ENCODE measurements at regions not wholly inside any gene's neighbourhood (a gene's known extent, or its start where the extent isn't known, plus 50 kb on each side); places are given as distances from the start of the nearest gene placed in this dataset.

- DNase-seq: no peak
Measured at GRCh38 chr15:93631958-93632618, 543.1 kb upstream of the RGMA start.

- no peak for DNase-seq
Measured at GRCh38 chr15:93619597-93619996, 530.6 kb upstream of the RGMA start.

DNA sequence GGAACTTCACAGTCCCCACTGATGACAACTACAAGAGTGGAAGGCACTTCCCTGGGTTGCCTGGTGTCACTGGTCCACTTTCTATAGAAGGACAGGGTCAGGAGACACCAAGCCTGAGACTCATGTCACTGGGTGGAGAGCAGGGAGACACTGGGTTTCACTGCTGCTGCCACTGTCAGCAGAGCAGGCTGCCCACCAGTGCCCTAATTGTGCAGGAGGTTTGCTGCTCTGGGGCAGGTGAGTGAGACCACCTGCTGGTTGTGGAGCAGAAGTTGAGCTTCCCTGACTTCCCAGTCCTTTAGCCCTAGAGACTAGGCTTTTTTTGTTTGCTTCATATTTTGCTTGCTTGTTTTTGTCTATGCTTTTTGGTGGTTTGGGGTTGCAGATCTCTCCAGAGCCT is 528.4 kb upstream of the RGMA start:
- DNase-seq: no peak

DNA sequence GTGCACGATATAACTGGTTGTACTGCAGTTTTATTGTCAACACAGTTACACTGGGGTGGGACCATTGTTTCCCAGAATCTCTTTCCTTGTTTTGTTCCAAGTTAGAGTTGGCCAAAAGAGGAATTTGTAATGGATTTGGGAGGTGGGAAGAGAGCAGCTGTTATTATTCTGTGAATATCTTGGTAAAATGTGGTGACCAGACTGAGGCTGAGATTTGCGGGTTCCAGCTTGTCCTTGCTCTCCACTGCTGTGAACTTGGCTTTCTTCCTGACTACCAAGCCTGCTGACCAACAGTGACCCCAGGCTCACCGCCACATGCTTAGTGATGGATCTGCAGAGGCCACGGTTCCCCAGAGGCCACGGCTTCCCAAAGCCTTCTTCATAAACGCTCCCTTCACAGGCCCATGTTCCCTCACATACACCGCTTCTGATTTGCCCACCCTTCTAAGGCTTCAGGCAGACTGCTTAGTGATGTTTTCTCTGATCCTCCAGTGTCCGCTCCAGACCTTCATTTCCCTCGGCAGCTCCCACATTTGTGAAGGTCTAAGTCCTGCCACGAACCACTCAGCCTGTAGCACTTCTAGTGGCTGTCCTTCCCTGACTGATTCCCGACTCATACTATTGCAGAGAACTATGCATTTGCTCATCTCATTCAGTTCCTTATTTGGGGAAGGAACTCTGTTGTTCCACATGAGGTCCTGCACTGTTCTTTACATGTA is 525.5 kb upstream of the RGMA start:
- peak; percentile 4 for DNase-seq

DNA sequence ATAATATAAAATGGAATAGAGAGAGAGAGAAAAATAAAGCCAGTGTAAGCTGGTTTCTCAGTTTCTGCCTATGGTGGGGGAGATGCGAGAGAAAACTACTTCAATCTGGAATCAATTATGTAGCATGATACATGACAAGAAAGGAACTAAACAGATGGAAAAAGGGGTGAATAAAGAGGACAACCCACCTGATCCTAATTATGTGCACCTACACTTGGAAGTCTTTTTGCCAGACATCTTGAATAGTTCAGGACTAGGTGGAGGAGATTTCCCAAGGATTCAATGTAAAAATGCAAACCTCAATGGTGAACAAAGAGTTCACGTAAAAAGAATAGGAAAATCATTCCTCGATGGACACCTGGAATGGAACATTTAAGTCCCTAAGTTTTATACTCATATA is 524.4 kb upstream of the RGMA start:
- DNase-seq: peak; percentile 18

DNA sequence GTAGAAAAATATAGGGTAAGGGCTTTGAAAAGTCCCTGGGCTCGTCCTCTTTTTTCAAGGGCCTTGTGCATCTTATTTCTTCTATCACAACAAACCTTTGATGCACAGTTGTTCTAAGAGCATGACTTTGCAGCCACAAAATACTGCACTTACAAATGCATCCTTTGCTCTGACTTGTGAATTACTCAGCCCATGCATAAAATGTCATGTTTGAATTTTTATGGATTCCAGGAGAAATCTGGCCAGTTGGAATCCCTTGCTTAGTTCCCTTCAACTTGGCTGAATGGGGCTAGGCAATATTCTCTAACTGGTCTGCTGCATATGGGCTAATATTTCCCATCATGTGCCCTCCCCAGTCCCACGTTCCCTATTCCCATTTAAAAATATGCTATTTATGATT is 523.9 kb upstream of the RGMA start:
- no peak for DNase-seq

DNA sequence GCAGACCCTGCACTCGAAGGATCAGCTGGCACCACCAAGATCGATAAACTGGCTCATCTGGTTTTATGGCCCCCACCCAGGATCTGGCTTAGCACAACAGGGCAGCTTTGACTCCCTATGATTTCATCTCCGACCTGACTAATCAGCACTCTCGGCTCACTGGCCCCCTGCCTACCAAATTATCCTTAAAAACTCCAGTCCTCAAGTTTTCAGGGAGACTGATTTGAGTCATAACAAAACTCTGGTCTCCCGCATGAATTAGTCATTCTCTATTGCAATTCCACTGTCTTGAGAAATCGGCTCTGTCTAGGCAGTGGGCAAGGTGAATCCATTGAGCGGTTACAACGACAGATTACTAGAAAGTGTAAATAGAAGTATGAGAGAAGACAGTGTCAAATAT is 521.9 kb upstream of the RGMA start:
- DNase-seq: peak; percentile 53

DNA sequence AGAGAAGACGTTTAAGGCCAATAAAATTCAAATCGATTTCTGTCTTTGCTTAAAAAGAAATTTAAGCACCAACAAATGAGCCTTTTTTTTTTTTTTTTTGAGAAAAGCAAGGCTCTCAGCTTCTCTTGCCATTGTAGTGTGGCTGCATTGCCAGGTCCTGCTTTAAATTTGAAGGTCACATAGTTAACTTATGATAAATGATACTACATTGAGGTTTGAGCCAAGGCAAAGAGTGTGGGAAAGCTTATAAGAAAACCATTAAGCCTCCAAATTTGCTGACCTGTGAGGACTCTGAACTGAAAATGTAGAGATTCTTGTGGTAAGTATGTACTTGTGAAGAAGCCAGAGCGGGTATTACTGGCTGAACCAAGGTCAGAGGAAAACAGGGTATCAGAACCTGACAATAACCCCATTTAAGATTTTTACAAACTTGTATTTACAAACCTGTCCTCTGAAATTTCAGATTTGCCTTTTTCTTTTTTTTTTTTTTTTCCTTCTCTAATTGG is 519.7 kb upstream of the RGMA start:
- no peak for DNase-seq

DNA sequence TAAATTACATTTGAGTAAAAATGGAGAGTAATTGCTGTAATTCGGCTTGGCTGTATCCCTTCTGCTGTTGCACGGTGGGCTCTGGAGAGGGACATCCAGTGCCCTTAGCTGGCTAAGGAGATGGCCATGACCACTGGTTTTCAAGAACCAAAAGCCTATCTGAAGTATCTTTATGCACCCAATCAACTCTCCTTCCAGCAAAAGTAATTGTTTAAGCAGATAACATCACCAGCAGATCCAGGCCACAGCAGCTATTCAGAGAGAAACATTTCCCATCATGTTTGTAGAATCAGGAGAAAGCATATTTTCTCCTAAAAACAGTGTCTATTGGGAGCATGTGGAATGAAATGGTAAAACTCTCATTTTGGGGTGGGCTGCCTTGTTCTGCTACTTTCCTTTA is 514.5 kb upstream of the RGMA start:
- no peak for DNase-seq

GRCh38 chr15:93587059-93587521 is 498.1 kb upstream of the RGMA start:
- no peak for DNase-seq

- no peak for DNase-seq
Measured at GRCh38 chr15:93585012-93585411, 496.0 kb upstream of the RGMA start.

DNA sequence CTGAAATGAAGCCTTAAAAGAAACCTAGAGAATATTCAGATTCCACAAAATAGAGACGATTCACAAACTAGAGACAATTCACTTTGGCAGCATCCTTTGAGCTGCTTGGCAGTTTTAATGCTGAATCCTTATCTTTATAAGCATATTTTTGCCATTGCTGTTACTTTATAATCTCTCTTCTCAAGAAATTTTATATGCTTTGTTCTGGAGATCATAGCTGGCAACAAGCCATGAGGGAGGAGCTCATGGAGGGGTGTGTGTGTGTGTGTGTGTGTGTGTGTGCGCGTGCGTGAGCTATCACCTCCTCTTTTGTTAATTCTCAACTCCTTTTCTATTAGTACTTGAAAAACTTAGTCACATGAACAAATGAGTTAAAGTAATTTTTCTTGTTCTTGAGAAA is 495.0 kb upstream of the RGMA start:
- no peak for DNase-seq

DNA sequence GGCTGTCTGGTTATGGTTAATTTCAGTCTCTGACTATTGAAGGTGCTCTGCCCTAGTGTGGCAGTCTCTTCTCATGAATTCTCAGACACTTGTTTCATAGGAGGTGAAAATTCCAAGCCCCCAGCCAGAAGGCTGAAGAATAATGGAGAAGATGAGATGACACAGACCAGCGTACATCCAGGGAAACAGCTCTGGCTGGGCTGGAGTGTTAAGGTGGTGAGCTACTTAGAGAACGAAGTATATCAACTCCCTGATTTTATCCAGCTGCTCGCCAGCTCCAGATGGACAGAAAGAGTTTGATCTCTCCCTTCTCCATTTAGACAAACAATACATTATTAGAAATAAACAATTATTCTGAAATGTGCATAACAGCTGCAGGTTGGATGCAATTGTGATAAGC is 494.5 kb upstream of the RGMA start:
- no peak for DNase-seq

DNA sequence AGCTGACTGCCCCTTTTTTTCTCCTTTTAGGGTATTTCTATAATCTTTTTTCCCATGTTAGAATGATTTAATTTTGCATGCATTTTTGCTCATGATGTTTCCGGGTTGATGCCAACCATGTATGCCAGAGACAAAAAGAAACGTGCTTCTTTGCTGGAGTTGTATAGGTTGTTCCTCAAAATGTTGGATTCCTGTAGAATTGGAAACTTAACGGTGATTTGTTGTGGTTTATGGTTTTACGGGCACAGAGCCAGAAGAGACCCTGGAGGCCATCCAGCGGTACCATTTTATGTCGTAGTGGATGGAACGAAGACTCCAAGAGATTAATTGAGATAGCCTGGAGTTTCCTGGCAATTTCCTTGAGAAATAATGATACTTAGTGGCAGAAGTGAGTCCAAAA is 481.5 kb upstream of the RGMA start:
- no peak for DNase-seq

DNA sequence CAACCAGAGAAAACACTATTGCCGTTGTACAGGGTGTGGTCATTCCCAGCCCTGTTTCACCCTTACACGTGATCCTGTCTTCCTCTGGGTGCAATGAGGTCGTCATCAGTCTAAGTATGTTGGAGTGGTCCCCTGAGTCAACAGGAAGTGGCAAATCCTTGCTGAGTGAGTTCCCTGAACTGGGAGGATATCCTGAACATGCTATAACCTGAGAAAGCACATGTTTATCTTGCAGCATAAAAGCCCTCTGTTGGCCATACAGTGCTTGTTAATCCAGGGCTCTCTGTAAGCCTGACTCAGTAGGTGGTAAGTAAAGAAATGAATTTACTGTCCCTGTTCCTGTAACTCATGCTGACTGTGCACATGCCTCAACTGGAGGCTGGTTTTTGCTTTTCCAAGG is 477.8 kb upstream of the RGMA start:
- DNase-seq: peak; percentile 55

DNA sequence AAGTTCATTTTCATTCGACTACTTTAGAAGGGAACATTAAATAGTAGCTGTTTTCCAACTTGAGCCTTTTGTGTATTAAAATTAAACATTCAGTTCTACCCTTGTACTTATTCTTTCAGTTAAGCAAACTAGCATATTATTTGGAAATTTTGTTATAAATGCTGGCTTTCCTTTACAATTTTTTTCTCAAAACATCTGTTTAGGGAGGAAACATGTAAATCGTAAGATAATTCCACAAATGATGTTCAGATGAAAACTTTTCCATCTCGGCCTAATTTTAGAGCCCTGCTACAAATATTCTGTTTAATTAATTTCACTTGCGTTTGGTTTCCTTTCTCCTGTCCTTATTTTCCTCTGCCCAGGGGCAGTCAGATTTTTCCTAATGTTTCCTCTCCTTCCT is 476.2 kb upstream of the RGMA start:
- DNase-seq: no peak

GRCh38 chr15:93563218-93563617 is 474.2 kb upstream of the RGMA start:
- DNase-seq: no peak

DNA sequence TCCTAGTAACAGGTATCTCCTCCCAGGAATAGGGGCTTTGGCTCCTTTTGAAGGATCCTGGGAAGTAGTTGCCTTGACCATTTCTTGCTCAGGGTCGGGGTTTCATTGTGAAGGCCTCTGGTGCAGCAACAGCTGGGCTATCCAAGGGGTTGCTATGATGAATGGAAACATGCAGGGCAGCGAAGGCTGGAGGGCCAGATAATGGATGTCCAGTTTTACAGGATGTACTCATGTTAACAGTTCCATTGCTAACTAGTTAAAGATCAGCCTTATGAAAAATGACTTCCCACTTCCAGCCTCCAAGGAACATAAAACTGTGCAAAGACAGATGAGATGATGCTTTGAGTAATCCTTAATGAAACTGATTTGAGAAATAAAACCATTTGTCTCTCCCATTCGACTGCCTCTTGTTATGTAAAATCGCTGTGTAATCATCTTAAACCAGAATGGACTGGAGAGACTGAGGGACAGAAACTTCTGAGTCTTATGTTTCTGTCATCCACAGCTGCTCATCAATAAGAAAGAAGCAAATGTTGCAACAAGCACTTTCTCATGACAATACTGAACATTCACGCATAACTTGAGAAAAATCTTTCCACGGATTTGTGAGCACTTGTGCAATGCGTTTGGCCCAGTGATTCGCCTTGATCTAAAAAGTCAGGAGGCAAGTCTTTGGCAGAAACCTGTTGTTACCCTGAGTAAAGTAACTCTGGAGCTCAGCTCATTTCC is 473.5 kb upstream of the RGMA start:
- DNase-seq: no peak

DNA sequence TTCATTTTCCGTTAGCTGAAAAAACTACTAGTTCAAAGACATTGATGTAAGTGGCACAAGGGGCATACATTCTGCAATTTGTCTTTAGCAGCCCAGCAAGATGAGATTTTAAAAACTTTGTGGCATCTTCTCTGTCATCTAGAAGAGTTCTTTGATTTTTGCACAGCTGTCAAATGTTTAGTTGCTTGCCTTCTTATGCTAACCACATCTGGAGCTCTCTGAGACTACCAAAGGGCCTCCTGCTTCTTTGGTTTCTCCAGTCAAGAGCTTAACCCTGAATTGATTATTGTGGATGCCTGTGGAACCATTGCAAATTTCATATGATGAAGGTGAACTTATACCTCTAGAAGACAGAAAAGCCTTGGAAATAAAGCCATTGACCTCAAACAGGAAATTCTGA is 468.7 kb upstream of the RGMA start:
- DNase-seq: no peak

DNA sequence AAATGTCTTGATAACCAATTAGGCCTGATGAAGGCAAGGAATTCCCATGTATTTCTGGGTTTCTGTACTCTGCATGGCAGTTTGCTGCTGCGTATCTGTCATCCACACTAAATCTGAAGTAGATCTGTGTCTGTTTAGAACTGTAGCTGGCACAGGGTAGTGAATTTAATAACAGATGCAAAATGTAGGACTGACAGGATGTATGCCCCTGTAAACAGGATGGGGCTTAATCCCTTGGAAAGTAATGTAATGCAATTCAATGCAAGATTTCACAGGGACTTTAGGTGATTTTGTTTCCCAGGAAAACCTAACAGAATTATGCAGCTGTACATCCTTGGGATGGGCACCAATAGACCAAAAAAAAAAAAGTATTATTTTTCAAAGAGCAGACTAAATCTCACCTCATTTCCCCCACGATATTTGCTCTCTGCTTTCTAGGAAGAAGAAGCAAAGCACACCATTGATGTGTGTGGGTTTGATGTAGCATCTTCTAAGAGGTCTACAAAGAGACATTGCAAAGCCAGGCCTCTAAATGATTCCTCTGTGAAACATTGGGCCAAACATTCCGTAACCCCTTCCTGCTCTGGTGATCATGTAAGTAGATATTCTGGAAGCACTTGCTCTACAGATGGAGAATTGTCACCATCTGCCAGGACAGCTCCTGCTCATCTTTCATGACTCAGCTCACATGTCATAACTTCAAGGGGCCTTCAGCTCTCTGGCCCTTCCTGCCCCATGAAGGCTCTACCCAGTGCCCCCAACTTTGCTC is 464.3 kb upstream of the RGMA start:
- DNase-seq: no peak

DNA sequence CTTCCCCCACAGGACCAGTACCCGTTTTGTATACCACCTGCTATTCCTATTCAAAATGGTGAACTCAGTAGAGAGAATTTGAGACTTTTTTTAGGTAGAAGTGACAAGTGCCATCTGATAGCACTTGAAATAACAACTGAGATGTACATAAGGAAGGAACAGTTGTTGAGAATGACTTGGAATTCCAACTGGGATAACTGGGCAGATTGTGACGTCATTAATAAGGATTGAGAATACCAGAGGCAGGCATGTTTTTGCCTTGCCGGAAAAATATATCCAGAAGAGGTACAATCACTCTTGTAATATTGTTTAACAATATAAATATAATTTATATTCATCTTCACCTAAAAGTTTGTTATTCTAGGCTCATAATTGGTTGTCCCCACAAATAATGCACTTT is 454.1 kb upstream of the RGMA start:
- DNase-seq: no peak

DNA sequence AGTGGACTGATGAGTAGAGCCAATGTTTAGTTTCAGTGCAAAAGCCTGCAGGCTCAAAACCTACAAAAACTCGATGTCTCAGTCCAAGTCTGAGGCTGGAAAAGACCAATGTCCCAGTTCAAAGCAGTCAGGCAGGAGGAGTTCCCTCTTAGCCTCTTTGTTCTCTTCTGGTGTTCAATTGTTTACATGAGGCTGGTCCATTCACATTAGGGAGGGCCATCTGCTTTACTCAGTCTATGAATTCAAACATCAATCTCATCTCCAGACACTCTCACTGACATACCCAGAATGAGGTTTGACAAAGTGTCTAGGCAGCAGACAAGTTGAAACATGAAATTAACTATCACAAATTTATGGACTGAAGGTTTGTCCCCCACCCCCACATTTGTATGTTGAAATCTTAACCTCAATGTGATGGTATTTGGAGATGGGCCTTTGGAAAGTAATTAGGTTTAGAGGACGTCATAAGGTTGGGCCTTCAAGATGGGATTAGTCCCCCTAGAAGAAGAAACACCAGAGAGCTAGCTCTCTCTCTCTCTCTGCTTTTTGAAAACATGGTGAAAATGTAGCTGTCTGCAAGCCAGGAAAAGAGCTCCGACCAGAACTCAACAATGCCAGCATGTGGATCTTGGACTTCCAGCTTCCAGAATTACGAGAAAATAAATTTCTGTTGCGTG is 438.5 kb upstream of the RGMA start:
- peak; percentile 6 for DNase-seq

Data from fibroblast of skin of abdomen (primary cell).